ENCODE measurements at regions not wholly inside any gene's neighbourhood (a gene's known extent, or its start where the extent isn't known, plus 50 kb on each side); places are given as distances from the start of the nearest gene placed in this dataset.

- no peak for DNase-seq (ENCODE audit: low read depth)
Measured at GRCh38 chr7:28293527-28293835, 112.9 kb upstream of the JAZF1 start.

- no peak for DNase-seq (ENCODE audit: low read depth)
Measured at GRCh38 chr7:28296571-28297483, 115.5 kb upstream of the CREB5 start.

GRCh38 chr7:28297801-28298459 is 114.4 kb upstream of the CREB5 start:
- DNase-seq (ENCODE audit: low read depth), result no peak

- DNase-seq (ENCODE audit: low read depth), result peak; percentile 18
Measured at GRCh38 chr7:28298870-28299518, 113.3 kb upstream of the CREB5 start.

- no peak for DNase-seq (ENCODE audit: low read depth)
Measured at GRCh38 chr7:28299556-28299955, 112.8 kb upstream of the CREB5 start.

GRCh38 chr7:28300488-28300887 is 111.8 kb upstream of the CREB5 start:
- no peak for DNase-seq (ENCODE audit: low read depth)

GRCh38 chr7:28301148-28301641 is 111.1 kb upstream of the CREB5 start:
- no peak for DNase-seq (ENCODE audit: low read depth)

- no peak for DNase-seq (ENCODE audit: low read depth)
Measured at GRCh38 chr7:28304290-28304689, 108.0 kb upstream of the CREB5 start.

- no peak for DNase-seq (ENCODE audit: low read depth)
Measured at GRCh38 chr7:28309704-28310459, 102.4 kb upstream of the CREB5 start.

- no peak for DNase-seq (ENCODE audit: low read depth)
Measured at GRCh38 chr7:28310460-28310848, 101.9 kb upstream of the CREB5 start.

GRCh38 chr7:28311670-28312069 is 100.6 kb upstream of the CREB5 start:
- no peak for DNase-seq (ENCODE audit: low read depth)

- DNase-seq (ENCODE audit: low read depth), result no peak
Measured at GRCh38 chr7:28312948-28313347, 99.4 kb upstream of the CREB5 start.

GRCh38 chr7:28314841-28315240 is 97.5 kb upstream of the CREB5 start:
- DNase-seq (ENCODE audit: low read depth), result no peak

GRCh38 chr7:28315565-28316410 is 96.5 kb upstream of the CREB5 start:
- DNase-seq (ENCODE audit: low read depth), result peak; percentile 56

GRCh38 chr7:28316489-28316888 is 95.8 kb upstream of the CREB5 start:
- DNase-seq (ENCODE audit: low read depth), result peak; percentile 19

- DNase-seq (ENCODE audit: low read depth), result no peak
Measured at GRCh38 chr7:28318101-28318762, 94.1 kb upstream of the CREB5 start.

GRCh38 chr7:28323833-28324232 is 88.5 kb upstream of the CREB5 start:
- no peak for DNase-seq (ENCODE audit: low read depth)

- DNase-seq (ENCODE audit: low read depth), result no peak
Measured at GRCh38 chr7:28328146-28328545, 84.2 kb upstream of the CREB5 start.

GRCh38 chr7:28328822-28329660 is 83.3 kb upstream of the CREB5 start:
- DNase-seq (ENCODE audit: low read depth), result no peak
